Natural killer cell (primary cell): ENCODE measurements at regions not wholly inside any gene's neighbourhood (a gene's known extent, or its start where the extent isn't known, plus 50 kb on each side); places are given as distances from the start of the nearest gene placed in this dataset.
A peak's percentile ranks its signal among the peaks of the same experiment; 100 is the strongest.

ENCODE experiments used
- ATAC-seq, 3 donors: fragments of 150-1000 bp in 2 of 3; fragments of 200-7000 bp in 1 of 3; cut with Tn5 transposase; 1 replicate in 1 of 3; 2 replicates in 2 of 3; pipeline ENCODE4 v1.10.0; 2021; ENCODE audit warnings: mild to moderate bottlenecking in 2 of 3, moderate library complexity in 2 of 3
- DNase-seq, 2 donors: peaks; one replicate each; pipeline versions ENCODE4 v3.0.0 to v3.0.0-alpha.2; 2013 to 2021; ENCODE audit warnings: mixed read lengths in 1 of 2
- H3K27ac ChIP-seq: one replicate; pipeline ENCODE4 v1.5.1; 2013; ENCODE audit warnings: mild to moderate bottlenecking, low read length
- H3K27me3 ChIP-seq: one replicate; pipeline ENCODE4 v1.6.1; 2013; ENCODE audit warnings: low read length; ENCODE audit not compliant: control insufficient read depth, insufficient read depth
- H3K36me3 ChIP-seq: one replicate; pipeline ENCODE4 v1.6.1; 2013; ENCODE audit warnings: low read length; ENCODE audit not compliant: control insufficient read depth, insufficient read depth
- H3K4me1 ChIP-seq: one replicate; pipeline ENCODE4 v1.6.1; 2013; ENCODE audit warnings: low read length; ENCODE audit not compliant: control insufficient read depth, insufficient read depth
- H3K4me3 ChIP-seq: one replicate; pipeline ENCODE4 v1.5.1; 2013; ENCODE audit warnings: low read length
- H3K9me3 ChIP-seq: one replicate; pipeline ENCODE4 v1.6.1; 2013; ENCODE audit warnings: low read length; ENCODE audit not compliant: control insufficient read depth, insufficient read depth
- H3K27ac Mint-ChIP-seq, 2 donors: one replicate each; pipeline ENCODE4 v1.8.0; 2022; ENCODE audit warnings: mild to moderate bottlenecking in 2 of 2, mixed read lengths in 2 of 2, moderate library complexity in 1 of 2
- H3K27me3 Mint-ChIP-seq, 2 donors: one replicate each; pipeline ENCODE4 v1.8.0; 2022; ENCODE audit warnings: low read depth in 2 of 2, mixed read lengths in 2 of 2
- H3K36me3 Mint-ChIP-seq: one replicate; pipeline ENCODE4 v1.8.0; 2022; ENCODE audit warnings: mixed read lengths
- H3K4me1 Mint-ChIP-seq, 2 donors: one replicate each; pipeline ENCODE4 v1.8.0; 2022; ENCODE audit warnings: mixed read lengths in 2 of 2
- H3K4me3 Mint-ChIP-seq: one replicate; pipeline ENCODE4 v1.8.0; 2022; ENCODE audit warnings: mild to moderate bottlenecking, moderate library complexity, mixed read lengths
- H3K9me3 Mint-ChIP-seq, 2 donors: one replicate each; pipeline ENCODE4 v1.8.0; 2022; ENCODE audit warnings: mixed read lengths in 2 of 2
- WGBS: methylation state at CpG from one replicate; pipeline ENCODE4 v1.1.7; 2013; ENCODE audit warnings: missing lambda C conversion rate; ENCODE audit not compliant: insufficient coverage; 5-methylcytosine and 5-hydroxymethylcytosine counted together
- intact Hi-C: fragments of 100-400 bp; cut with micrococcal nuclease; formaldehyde crosslinking; loops from one replicate; pipeline ENCODE4 v1.14.2; 2022
- TF ChIP-seq, protein P1 (sequence below): fragments of 200-600 bp; IDR thresholded peaks from one replicate; pipeline ENCODE4 v1.8.0; 2022; ENCODE audit warnings: antibody characterized with exemption

DNA sequence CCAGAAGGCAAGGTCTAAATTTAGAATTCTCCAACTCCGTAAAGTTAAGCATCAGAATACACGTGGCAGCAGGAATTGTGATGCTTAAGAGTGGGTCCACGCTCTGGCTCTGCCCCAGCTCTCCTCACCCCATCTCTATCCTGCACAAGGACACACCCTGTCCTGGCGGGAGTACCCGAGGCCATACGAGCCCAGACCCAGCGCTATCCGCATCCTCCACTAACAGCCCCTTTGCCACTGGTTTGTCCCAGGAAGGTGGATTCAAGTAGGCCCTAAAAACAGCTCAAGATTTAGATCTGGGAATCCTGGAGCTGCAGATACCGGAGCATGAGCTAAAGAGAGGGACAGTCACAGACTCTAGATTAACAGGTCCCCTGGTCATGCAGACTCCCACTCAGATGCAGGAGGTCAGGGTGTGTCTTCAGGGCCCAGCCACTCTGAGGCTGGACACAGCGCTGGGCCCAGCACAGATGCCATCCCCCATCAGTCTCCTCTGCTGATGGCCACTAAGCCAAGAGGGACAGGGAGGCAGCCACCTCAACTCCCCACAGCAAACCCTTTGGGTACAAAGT lies 393.3 kb downstream of the NPHP4 start:
- DNase-seq = no peak
- Histone ChIP-seq H3K36me3 (no peaks in the 10 kb centered on the region), H3K4me1 (no peaks in the 10 kb centered on the region), H3K9me3 (no peaks in the 10 kb centered on the region), H3K27me3 (no peaks in the 10 kb centered on the region), H3K27ac (no peak overlapping the region), H3K4me3 (no peak overlapping the region)
- H3K27ac Mint-ChIP-seq = no peak overlapping the region
- no peaks in the 10 kb centered on the region for H3K9me3 Mint-ChIP-seq
- peaks cover 0 to 3% of the 10 kb centered on the region in 2 donors for H3K27me3 Mint-ChIP-seq
- H3K36me3 Mint-ChIP-seq = no peaks in the 10 kb centered on the region
- H3K4me3 Mint-ChIP-seq = no peak overlapping the region
- TF ChIP-seq, protein P1, sequence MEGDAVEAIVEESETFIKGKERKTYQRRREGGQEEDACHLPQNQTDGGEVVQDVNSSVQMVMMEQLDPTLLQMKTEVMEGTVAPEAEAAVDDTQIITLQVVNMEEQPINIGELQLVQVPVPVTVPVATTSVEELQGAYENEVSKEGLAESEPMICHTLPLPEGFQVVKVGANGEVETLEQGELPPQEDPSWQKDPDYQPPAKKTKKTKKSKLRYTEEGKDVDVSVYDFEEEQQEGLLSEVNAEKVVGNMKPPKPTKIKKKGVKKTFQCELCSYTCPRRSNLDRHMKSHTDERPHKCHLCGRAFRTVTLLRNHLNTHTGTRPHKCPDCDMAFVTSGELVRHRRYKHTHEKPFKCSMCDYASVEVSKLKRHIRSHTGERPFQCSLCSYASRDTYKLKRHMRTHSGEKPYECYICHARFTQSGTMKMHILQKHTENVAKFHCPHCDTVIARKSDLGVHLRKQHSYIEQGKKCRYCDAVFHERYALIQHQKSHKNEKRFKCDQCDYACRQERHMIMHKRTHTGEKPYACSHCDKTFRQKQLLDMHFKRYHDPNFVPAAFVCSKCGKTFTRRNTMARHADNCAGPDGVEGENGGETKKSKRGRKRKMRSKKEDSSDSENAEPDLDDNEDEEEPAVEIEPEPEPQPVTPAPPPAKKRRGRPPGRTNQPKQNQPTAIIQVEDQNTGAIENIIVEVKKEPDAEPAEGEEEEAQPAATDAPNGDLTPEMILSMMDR = no peak
- intact Hi-C loops = no loop called here
- no peaks in the 10 kb centered on the region for H3K4me1 Mint-ChIP-seq
- no peak for ATAC-seq
- 78% methylated on average over 10 of the region's 10 CpGs for WGBS

DNA sequence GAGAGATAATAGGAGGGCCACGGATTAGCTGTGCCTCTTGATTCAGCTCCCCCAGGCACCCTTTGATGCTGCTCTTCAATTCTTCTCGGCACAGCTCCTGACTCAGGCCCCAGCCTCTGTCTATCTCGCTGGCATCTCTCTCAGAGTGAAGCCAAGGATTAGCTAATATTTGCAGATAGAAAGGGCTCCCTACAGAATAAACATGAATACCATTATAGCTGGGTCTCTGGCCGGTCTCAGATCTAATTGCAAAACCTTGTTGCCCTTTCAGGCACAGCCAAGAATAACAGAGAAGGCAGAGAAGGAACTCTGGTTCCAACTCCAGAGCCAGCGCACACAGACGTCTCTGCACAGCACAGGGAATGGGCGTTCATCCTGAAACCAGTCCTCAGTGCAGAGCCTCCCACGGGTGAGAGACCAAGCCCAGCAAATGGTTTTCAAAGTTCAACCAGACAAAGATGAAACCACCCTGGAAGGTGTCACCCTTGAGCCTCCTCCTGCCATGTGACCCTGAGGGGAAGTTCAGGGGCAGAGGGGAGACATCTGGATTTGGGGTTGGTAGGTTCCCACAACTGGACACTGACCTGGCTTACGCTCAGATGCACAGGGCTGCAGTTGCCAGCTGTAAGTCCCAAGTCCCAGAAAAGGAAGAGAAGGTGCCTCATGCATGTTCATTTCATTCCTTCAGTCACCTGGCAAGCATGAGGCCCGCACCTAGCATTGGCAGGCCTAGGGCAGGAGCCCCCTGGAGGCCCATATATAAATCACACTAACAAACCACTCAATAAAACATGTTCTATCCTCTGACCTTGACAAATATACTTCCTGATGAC lies 394.0 kb downstream of the NPHP4 start:
- TF ChIP-seq, protein P1 = no peak
- no peaks in the 10 kb centered on the region for H3K36me3 Mint-ChIP-seq
- Histone ChIP-seq H3K27me3 (no peaks in the 10 kb centered on the region), H3K4me1 (no peaks in the 10 kb centered on the region), H3K36me3 (no peaks in the 10 kb centered on the region), H3K9me3 (no peaks in the 10 kb centered on the region), H3K27ac (no peak overlapping the region), H3K4me3 (no peak overlapping the region)
- 77% methylated on average over 10 of the region's 10 CpGs for WGBS
- H3K9me3 Mint-ChIP-seq = no peaks in the 10 kb centered on the region
- no peak overlapping the region for H3K27ac Mint-ChIP-seq
- ATAC-seq (no peak), DNase-seq (peak in 1 of 2 donors; percentile 6)
- H3K27me3 Mint-ChIP-seq = peaks cover 0 to 5% of the 10 kb centered on the region in 2 donors
- no peak overlapping the region for H3K4me3 Mint-ChIP-seq
- intact Hi-C loops = no loop called here
- no peaks in the 10 kb centered on the region for H3K4me1 Mint-ChIP-seq

- TF ChIP-seq, protein P1 = no peak
- 88% methylated on average over 13 of the region's 13 CpGs for WGBS
- no peak for ATAC-seq
- Mint-ChIP-seq H3K27ac (no peak overlapping the region), H3K36me3 (no peaks in the 10 kb centered on the region), H3K27me3 (peaks cover 0 to 5% of the 10 kb centered on the region in 2 donors), H3K4me3 (no peak overlapping the region), H3K9me3 (no peaks in the 10 kb centered on the region), H3K4me1 (no peaks in the 10 kb centered on the region)
- Histone ChIP-seq H3K27ac (no peak overlapping the region), H3K36me3 (no peaks in the 10 kb centered on the region), H3K4me3 (no peak overlapping the region), H3K4me1 (no peaks in the 10 kb centered on the region), H3K27me3 (no peaks in the 10 kb centered on the region), H3K9me3 (no peaks in the 10 kb centered on the region)
- intact Hi-C loops = no loop called here
- no peak for DNase-seq
Measured at GRCh38 chr1:5597171-5597850, 394.9 kb downstream of the NPHP4 start.
